Liver (tissue), 8 donors: ENCODE measurements at regions not wholly inside any gene's neighbourhood (a gene's known extent, or its start where the extent isn't known, plus 50 kb on each side); places are given as distances from the start of the nearest gene placed in this dataset.

Experiments
- DNase-seq: peaks from one replicate; pipeline ENCODE4 v3.0.0-alpha.2; 2017; ENCODE audit warnings: low spot score
- H3K27ac ChIP-seq, 2 donors: one replicate each; pipeline ENCODE4 v1.7.0; 2013; ENCODE audit warnings: inconsistent platforms in 2 of 2, low read length in 2 of 2, control low read depth in 1 of 2, low read depth in 1 of 2, mild to moderate bottlenecking in 1 of 2
- H3K27me3 ChIP-seq, 4 donors: one replicate each; pipeline versions ENCODE4 v1.6.1 to v1.7.0; 2013; ENCODE audit warnings: low read length in 3 of 4, inconsistent platforms in 1 of 4, mild to moderate bottlenecking in 1 of 4, moderate library complexity in 1 of 4; ENCODE audit not compliant: control insufficient read depth in 4 of 4, insufficient read depth in 4 of 4
- H3K36me3 ChIP-seq, 4 donors: one replicate each; pipeline versions ENCODE4 v1.6.1 to v1.7.0; 2013; ENCODE audit warnings: low read length in 3 of 4, mild to moderate bottlenecking in 3 of 4, low read depth in 1 of 4, moderate library complexity in 1 of 4; ENCODE audit not compliant: control insufficient read depth in 4 of 4, insufficient read depth in 3 of 4
- H3K4me1 ChIP-seq, 4 donors: one replicate each; pipeline versions ENCODE4 v1.6.1 to v1.7.0; 2013; ENCODE audit warnings: low read length in 3 of 4, mild to moderate bottlenecking in 3 of 4, moderate library complexity in 1 of 4; ENCODE audit not compliant: control insufficient read depth in 4 of 4, insufficient read depth in 4 of 4
- H3K4me3 ChIP-seq, 3 donors: one replicate each; pipeline versions ENCODE4 v1.6.1 to v1.7.0; 2013; ENCODE audit warnings: low read length in 3 of 3, control low read depth in 1 of 3, low read depth in 1 of 3, mild to moderate bottlenecking in 1 of 3
- H3K9ac ChIP-seq, 2 donors: one replicate each; pipeline ENCODE4 v1.7.0; 2013; ENCODE audit warnings: low read length in 2 of 2, mild to moderate bottlenecking in 2 of 2, moderate library complexity in 2 of 2, control low read depth in 1 of 2, low read depth in 1 of 2
- H3K9me3 ChIP-seq, 4 donors: one replicate each; pipeline versions ENCODE4 v1.6.1 to v1.7.0; 2013; ENCODE audit warnings: low read length in 3 of 4; ENCODE audit not compliant: control insufficient read depth in 4 of 4
- EGR1 ChIP-seq, 2 donors: IDR thresholded peaks; 2 replicates each; pipeline ENCODE4 v1.6.1; 2016 to 2018; ENCODE audit warnings: antibody characterized with exemption in 2 of 2, low read depth in 2 of 2
- FOXA2 ChIP-seq: IDR thresholded peaks from 2 replicates; pipeline ENCODE4 v1.6.1; 2016; ENCODE audit warnings: antibody characterized with exemption
- GABPA ChIP-seq, 2 donors: IDR thresholded peaks in 1 of 2; conservative IDR thresholded peaks in 1 of 2; 2 replicates each; pipeline ENCODE4 v1.6.1; 2016; ENCODE audit warnings: antibody characterized with exemption in 2 of 2, mild to moderate bottlenecking in 1 of 2, moderate library complexity in 1 of 2
- HNF4A ChIP-seq, 2 donors: conservative IDR thresholded peaks; 2 replicates each; pipeline ENCODE4 v1.6.1; 2016; ENCODE audit warnings: antibody characterized with exemption in 2 of 2, mild to moderate bottlenecking in 2 of 2
- RAD21 ChIP-seq, 2 donors: IDR thresholded peaks; 2 replicates each; pipeline ENCODE4 v1.6.1; 2016; ENCODE audit warnings: antibody characterized with exemption in 2 of 2, mild to moderate bottlenecking in 2 of 2
- TAF1 ChIP-seq: conservative IDR thresholded peaks from 2 replicates; pipeline ENCODE4 v1.6.1; 2016; ENCODE audit warnings: antibody characterized with exemption, mild to moderate bottlenecking
- WGBS: extraction: QIAGEN DNeasy Blood & Tissue Kit; methylation state at CpG from one replicate; pipeline ENCODE4 v1.1.7; 2013; 5-methylcytosine and 5-hydroxymethylcytosine counted together
- TF ChIP-seq, protein P1 (sequence below): fragments of 150-350 bp; IDR thresholded peaks from 2 replicates; pipeline ENCODE4 v1.5.1; 2017; ENCODE audit warnings: improper control_type of control experiment, low read depth, low read length; ENCODE audit not compliant: missing input control
- TF ChIP-seq, protein P2 (sequence below): IDR thresholded peaks from 2 replicates; pipeline ENCODE4 v1.6.1; 2016; ENCODE audit warnings: antibody characterized with exemption
- TF ChIP-seq, protein P3 (sequence below): IDR thresholded peaks from 2 replicates; pipeline ENCODE4 v1.6.1; 2016; ENCODE audit warnings: antibody characterized with exemption
- TF ChIP-seq, protein P4 (sequence below): IDR thresholded peaks from 2 replicates; pipeline ENCODE4 v1.6.1; 2016; ENCODE audit warnings: antibody characterized with exemption, mild to moderate bottlenecking
- donor health status: healthy.
- donor health status: healthy.
- donor health status: healthy.
- donor health status: healthy.
- donor health status: healthy.

DNA sequence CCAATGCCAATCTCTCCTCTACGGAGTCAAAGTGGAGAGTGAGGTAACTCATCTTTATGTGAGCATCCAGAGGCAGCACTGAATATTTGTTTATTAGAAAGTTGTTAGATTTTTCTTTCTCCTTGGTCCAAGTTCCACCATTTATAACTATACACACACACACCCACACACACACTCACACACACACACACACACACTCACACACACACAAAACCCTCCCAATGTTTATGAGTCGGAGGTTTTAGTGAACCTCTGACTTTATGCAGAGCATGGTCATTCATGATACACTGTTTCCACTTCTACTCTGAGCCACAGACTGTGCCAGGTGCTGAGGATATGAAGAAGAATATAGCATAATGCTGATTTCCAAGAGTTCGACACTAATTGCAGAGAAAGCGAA is 132.9 kb upstream of the CCDC68 start (continued):
- TF ChIP-seq, protein P1, sequence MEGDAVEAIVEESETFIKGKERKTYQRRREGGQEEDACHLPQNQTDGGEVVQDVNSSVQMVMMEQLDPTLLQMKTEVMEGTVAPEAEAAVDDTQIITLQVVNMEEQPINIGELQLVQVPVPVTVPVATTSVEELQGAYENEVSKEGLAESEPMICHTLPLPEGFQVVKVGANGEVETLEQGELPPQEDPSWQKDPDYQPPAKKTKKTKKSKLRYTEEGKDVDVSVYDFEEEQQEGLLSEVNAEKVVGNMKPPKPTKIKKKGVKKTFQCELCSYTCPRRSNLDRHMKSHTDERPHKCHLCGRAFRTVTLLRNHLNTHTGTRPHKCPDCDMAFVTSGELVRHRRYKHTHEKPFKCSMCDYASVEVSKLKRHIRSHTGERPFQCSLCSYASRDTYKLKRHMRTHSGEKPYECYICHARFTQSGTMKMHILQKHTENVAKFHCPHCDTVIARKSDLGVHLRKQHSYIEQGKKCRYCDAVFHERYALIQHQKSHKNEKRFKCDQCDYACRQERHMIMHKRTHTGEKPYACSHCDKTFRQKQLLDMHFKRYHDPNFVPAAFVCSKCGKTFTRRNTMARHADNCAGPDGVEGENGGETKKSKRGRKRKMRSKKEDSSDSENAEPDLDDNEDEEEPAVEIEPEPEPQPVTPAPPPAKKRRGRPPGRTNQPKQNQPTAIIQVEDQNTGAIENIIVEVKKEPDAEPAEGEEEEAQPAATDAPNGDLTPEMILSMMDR: no peak
- TF ChIP-seq FOXA2 (no peak), RAD21 (IDR thresholded peaks at IDR 0.05) (no peak), TAF1 (no peak), EGR1 (IDR thresholded peaks at IDR 0.05; ENCODE audit: low read depth in 2 of 2) (no peak), GABPA (IDR thresholded peaks at IDR 0.05 in 1 of 2, conservative IDR thresholded peaks at IDR 0.05 in 1 of 2) (no peak)
- TF ChIP-seq, protein P2, sequence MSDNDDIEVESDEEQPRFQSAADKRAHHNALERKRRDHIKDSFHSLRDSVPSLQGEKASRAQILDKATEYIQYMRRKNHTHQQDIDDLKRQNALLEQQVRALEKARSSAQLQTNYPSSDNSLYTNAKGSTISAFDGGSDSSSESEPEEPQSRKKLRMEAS: no peak
- TF ChIP-seq, protein P3, sequence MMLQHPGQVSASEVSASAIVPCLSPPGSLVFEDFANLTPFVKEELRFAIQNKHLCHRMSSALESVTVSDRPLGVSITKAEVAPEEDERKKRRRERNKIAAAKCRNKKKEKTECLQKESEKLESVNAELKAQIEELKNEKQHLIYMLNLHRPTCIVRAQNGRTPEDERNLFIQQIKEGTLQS: no peak

DNA sequence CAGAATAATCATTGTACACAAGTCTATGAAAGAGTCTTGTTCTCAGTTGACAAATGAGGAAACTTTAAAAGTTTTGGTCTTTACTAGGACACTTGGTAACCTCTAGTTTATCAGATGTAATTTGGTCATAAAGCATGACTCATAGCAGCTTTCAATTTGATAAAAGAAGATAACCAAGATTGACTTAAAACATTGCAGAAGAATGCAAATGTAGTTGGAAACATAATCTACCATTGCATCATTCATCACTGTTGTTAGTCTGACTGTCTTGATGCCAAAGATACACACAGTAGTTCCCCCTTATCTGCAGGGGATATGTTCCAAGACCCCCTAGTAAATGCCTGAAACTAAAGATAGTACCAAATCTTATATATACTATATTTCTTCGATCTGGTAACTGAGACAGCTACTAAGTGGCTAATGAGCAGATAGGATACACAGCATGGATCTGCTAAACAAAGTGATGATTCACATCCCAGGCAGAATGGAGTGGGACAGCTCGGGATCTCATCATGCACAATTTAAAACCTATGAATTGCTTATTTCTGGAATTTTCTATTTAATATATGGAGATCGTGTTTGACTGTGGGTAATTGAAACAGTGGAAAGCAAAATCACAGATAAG is 131.4 kb upstream of the CCDC68 start:
- H3K9ac ChIP-seq: no peak overlapping the region
- no peak overlapping the region for H3K4me3 ChIP-seq
- DNase-seq: no peak
- H3K27ac ChIP-seq: no peak overlapping the region
- 51% methylated on average over 3 of the region's 3 CpGs for WGBS
- no peaks in the 10 kb centered on the region for H3K9me3 ChIP-seq
- H3K36me3 ChIP-seq: no peaks in the 10 kb centered on the region
- TF ChIP-seq, protein P4, sequence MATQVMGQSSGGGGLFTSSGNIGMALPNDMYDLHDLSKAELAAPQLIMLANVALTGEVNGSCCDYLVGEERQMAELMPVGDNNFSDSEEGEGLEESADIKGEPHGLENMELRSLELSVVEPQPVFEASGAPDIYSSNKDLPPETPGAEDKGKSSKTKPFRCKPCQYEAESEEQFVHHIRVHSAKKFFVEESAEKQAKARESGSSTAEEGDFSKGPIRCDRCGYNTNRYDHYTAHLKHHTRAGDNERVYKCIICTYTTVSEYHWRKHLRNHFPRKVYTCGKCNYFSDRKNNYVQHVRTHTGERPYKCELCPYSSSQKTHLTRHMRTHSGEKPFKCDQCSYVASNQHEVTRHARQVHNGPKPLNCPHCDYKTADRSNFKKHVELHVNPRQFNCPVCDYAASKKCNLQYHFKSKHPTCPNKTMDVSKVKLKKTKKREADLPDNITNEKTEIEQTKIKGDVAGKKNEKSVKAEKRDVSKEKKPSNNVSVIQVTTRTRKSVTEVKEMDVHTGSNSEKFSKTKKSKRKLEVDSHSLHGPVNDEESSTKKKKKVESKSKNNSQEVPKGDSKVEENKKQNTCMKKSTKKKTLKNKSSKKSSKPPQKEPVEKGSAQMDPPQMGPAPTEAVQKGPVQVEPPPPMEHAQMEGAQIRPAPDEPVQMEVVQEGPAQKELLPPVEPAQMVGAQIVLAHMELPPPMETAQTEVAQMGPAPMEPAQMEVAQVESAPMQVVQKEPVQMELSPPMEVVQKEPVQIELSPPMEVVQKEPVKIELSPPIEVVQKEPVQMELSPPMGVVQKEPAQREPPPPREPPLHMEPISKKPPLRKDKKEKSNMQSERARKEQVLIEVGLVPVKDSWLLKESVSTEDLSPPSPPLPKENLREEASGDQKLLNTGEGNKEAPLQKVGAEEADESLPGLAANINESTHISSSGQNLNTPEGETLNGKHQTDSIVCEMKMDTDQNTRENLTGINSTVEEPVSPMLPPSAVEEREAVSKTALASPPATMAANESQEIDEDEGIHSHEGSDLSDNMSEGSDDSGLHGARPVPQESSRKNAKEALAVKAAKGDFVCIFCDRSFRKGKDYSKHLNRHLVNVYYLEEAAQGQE: no peak
- TF ChIP-seq, protein P1: no peak
- no peaks in the 10 kb centered on the region for H3K27me3 ChIP-seq
- no peaks in the 10 kb centered on the region for H3K4me1 ChIP-seq

DNA sequence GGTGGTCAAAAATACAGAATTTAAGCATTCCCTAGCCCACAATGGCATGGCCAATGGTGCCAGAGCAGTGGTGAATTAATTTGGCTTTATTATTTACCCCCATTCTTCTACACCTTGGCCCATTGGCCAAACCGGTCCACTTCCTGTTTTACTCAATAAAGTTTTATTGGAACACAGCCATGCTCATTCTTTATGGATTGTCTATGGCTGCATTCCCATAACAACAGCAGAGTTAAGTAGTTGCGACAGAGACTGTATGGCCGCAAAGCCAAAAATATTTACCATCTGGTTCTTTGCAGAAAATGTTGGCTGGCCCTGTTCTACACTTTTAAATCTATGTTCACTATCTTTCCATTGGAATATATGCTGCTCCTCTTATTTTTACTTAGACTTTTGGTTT is 130.3 kb upstream of the CCDC68 start:
- WGBS: 88% methylated on average over 3 of the region's 3 CpGs
- H3K9ac ChIP-seq: no peak overlapping the region
- no peak for DNase-seq
- H3K4me3 ChIP-seq: no peak overlapping the region
- H3K9me3 ChIP-seq: no peaks in the 10 kb centered on the region
- no peaks in the 10 kb centered on the region for H3K4me1 ChIP-seq
- TF ChIP-seq EGR1 (IDR thresholded peaks at IDR 0.05; ENCODE audit: low read depth in 2 of 2) (no peak), FOXA2 (no peak), GABPA (IDR thresholded peaks at IDR 0.05 in 1 of 2, conservative IDR thresholded peaks at IDR 0.05 in 1 of 2) (no peak), HNF4A (conservative IDR thresholded peaks at IDR 0.05) (no peak)
- TF ChIP-seq, protein P3: no peak
- no peak overlapping the region for H3K27ac ChIP-seq
- H3K27me3 ChIP-seq: no peaks in the 10 kb centered on the region
- no peaks in the 10 kb centered on the region for H3K36me3 ChIP-seq
